Inferior parietal cortex (tissue), 1 donor: ENCODE measurements at regions not wholly inside any gene's neighbourhood (a gene's known extent, or its start where the extent isn't known, plus 50 kb on each side); places are given as distances from the start of the nearest gene placed in this dataset.
"Not testable (repeated sequence)": the region's sequence is repeated elsewhere in the genome, so short reads cannot be mapped to it uniquely, and the experiment has no call there.

Experiments
- DNase-seq: peaks from one replicate; pipeline ENCODE4 v3.0.0-alpha.2; 2016; ENCODE audit errors: extremely low spot score

- no peak for DNase-seq
Observed at GRCh38 chr14:86072116-86072894, 542.4 kb downstream of the FLRT2 start.

GRCh38 chr14:86066651-86067050 is 536.7 kb downstream of the FLRT2 start:
- no peak for DNase-seq

- DNase-seq, result no peak
Observed at GRCh38 chr14:86065407-86065806, 535.5 kb downstream of the FLRT2 start.

GRCh38 chr14:86064595-86064994 is 534.7 kb downstream of the FLRT2 start:
- DNase-seq, result not testable (repeated sequence)

- peak; percentile 65 for DNase-seq
Observed at GRCh38 chr14:86057018-86057667, 527.2 kb downstream of the FLRT2 start.

- DNase-seq, result no peak
Observed at GRCh38 chr14:86055512-86056075, 525.6 kb downstream of the FLRT2 start.

- no peak for DNase-seq
Observed at GRCh38 chr14:86052868-86053267, 522.9 kb downstream of the FLRT2 start.

GRCh38 chr14:86050757-86051156 is 520.8 kb downstream of the FLRT2 start:
- DNase-seq, result no peak

GRCh38 chr14:86050072-86050683 is 520.2 kb downstream of the FLRT2 start:
- no peak for DNase-seq

GRCh38 chr14:86039176-86039575 is 509.2 kb downstream of the FLRT2 start:
- DNase-seq, result no peak

GRCh38 chr14:86038387-86039042 is 508.6 kb downstream of the FLRT2 start:
- DNase-seq, result no peak

GRCh38 chr14:86035882-86036281 is 505.9 kb downstream of the FLRT2 start:
- no peak for DNase-seq

GRCh38 chr14:86027990-86028389 is 498.0 kb downstream of the FLRT2 start:
- no peak for DNase-seq

GRCh38 chr14:86027144-86027543 is 497.2 kb downstream of the FLRT2 start:
- no peak for DNase-seq

- no peak for DNase-seq
Observed at GRCh38 chr14:86022031-86022629, 492.2 kb downstream of the FLRT2 start.

GRCh38 chr14:86020841-86021240 is 490.9 kb downstream of the FLRT2 start:
- no peak for DNase-seq

- DNase-seq, result no peak
Observed at GRCh38 chr14:86015941-86016340, 486.0 kb downstream of the FLRT2 start.

GRCh38 chr14:86015511-86015910 is 485.6 kb downstream of the FLRT2 start:
- no peak for DNase-seq

GRCh38 chr14:86013641-86014040 is 483.7 kb downstream of the FLRT2 start:
- no peak for DNase-seq

GRCh38 chr14:86012461-86012860 is 482.5 kb downstream of the FLRT2 start:
- DNase-seq, result no peak

- no peak for DNase-seq
Observed at GRCh38 chr14:86003998-86004397, 474.1 kb downstream of the FLRT2 start.

GRCh38 chr14:85996551-85996950 is 466.6 kb downstream of the FLRT2 start:
- no peak for DNase-seq
